ENCODE measurements at regions not wholly inside any gene's neighbourhood (a gene's known extent, or its start where the extent isn't known, plus 50 kb on each side); places are given as distances from the start of the nearest gene placed in this dataset.
"Not testable (repeated sequence)": the region's sequence is repeated elsewhere in the genome, so short reads cannot be mapped to it uniquely, and the experiment has no call there.

- DNase-seq = no peak
Measured at GRCh38 chr7:85875398-85875797, 688.5 kb upstream of the SEMA3D start.

- DNase-seq = no peak
Measured at GRCh38 chr7:85866540-85866939, 679.7 kb upstream of the SEMA3D start.

GRCh38 chr7:85851571-85852193 is 664.8 kb upstream of the SEMA3D start:
- DNase-seq = no peak

GRCh38 chr7:85850381-85850780 is 663.5 kb upstream of the SEMA3D start:
- no peak for DNase-seq

GRCh38 chr7:85840554-85840953 is 653.7 kb upstream of the SEMA3D start:
- no peak for DNase-seq

GRCh38 chr7:85833066-85833465 is 646.2 kb upstream of the SEMA3D start:
- no peak for DNase-seq

GRCh38 chr7:85830982-85831381 is 644.1 kb upstream of the SEMA3D start:
- no peak for DNase-seq

- DNase-seq = no peak
Measured at GRCh38 chr7:85829817-85830432, 643.1 kb upstream of the SEMA3D start.

GRCh38 chr7:85829176-85829575 is 642.3 kb upstream of the SEMA3D start:
- no peak for DNase-seq

GRCh38 chr7:85828614-85829013 is 641.8 kb upstream of the SEMA3D start:
- no peak for DNase-seq

GRCh38 chr7:85823396-85824080 is 636.7 kb upstream of the SEMA3D start:
- DNase-seq = no peak

- DNase-seq = no peak
Measured at GRCh38 chr7:85821926-85822325, 635.1 kb upstream of the SEMA3D start.

GRCh38 chr7:85820702-85821443 is 634.0 kb upstream of the SEMA3D start:
- no peak for DNase-seq

- no peak for DNase-seq
Measured at GRCh38 chr7:85815526-85815925, 628.7 kb upstream of the SEMA3D start.

- DNase-seq = no peak
Measured at GRCh38 chr7:85806321-85806720, 619.5 kb upstream of the SEMA3D start.

GRCh38 chr7:85805656-85806055 is 618.8 kb upstream of the SEMA3D start:
- DNase-seq = no peak

- DNase-seq = no peak
Measured at GRCh38 chr7:85805249-85805648, 618.4 kb upstream of the SEMA3D start.

- DNase-seq = no peak
Measured at GRCh38 chr7:85802211-85802610, 615.4 kb upstream of the SEMA3D start.

GRCh38 chr7:85796956-85797355 is 610.1 kb upstream of the SEMA3D start:
- no peak for DNase-seq

- not testable (repeated sequence) for DNase-seq
Measured at GRCh38 chr7:85791098-85791497, 604.2 kb upstream of the SEMA3D start.

- DNase-seq = no peak
Measured at GRCh38 chr7:85781606-85782005, 594.8 kb upstream of the SEMA3D start.

- no peak for DNase-seq
Measured at GRCh38 chr7:85776691-85777345, 590.0 kb upstream of the SEMA3D start.

- no peak for DNase-seq
Measured at GRCh38 chr7:85775431-85775830, 588.6 kb upstream of the SEMA3D start.
